ENCODE measurements at regions not wholly inside any gene's neighbourhood (a gene's known extent, or its start where the extent isn't known, plus 50 kb on each side); places are given as distances from the start of the nearest gene placed in this dataset.

- TF ChIP-seq CSDC2 (CRISPR knock-in tag; IDR thresholded peaks at IDR 0.05) (no peak), TCF4 (CRISPR knock-in tag; IDR thresholded peaks at IDR 0.05; ENCODE audit: borderline replicate concordance) (no peak), RARB (CRISPR knock-in tag; IDR thresholded peaks at IDR 0.05) (no peak)
Measured at GRCh38 chr5:103840600-103840999, 278.0 kb upstream of the NUDT12 start (continued).

DNA sequence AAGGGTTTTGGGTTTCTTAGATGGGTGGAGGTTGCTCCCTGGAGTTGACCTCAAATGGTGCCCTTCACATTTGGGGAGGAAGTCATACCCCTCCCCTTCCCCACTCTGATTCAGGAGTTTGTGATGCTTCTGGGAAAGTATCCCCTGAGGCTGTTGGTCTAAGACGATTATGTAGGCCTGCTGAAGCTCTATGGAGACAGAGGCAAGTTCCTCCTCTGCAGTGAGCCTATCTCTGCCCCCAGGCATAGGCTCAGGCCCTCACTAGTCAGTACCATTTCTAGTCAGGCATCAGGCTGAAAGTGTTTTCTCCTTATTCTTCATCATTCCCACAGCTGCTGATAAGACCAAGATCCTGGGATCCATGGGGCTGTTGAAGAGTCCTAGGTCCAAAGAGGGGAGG, 271.6 kb upstream of the NUDT12 start:
- no peak for ATAC-seq
- TF ChIP-seq POU6F1 (CRISPR knock-in tag; IDR thresholded peaks at IDR 0.05; ENCODE audit: borderline replicate concordance, low read depth) (no peak), PATZ1 (CRISPR knock-in tag; IDR thresholded peaks at IDR 0.05; ENCODE audit: borderline replicate concordance) (no peak), ZFP3 (CRISPR knock-in tag; IDR thresholded peaks at IDR 0.05) (no peak), ZNF70 (CRISPR knock-in tag; IDR thresholded peaks at IDR 0.05) (no peak), ZFP30 (CRISPR knock-in tag; IDR thresholded peaks at IDR 0.05) (no peak), TSHZ2 (CRISPR knock-in tag; IDR thresholded peaks at IDR 0.05) (no peak), SNAI2 (CRISPR knock-in tag; IDR thresholded peaks at IDR 0.05) (no peak), OSR1 (CRISPR knock-in tag; IDR thresholded peaks at IDR 0.05) (no peak), RARB (CRISPR knock-in tag; IDR thresholded peaks at IDR 0.05) (no peak), GLIS3 (CRISPR knock-in tag; IDR thresholded peaks at IDR 0.05) (no peak)
- TF ChIP-seq, protein P1, sequence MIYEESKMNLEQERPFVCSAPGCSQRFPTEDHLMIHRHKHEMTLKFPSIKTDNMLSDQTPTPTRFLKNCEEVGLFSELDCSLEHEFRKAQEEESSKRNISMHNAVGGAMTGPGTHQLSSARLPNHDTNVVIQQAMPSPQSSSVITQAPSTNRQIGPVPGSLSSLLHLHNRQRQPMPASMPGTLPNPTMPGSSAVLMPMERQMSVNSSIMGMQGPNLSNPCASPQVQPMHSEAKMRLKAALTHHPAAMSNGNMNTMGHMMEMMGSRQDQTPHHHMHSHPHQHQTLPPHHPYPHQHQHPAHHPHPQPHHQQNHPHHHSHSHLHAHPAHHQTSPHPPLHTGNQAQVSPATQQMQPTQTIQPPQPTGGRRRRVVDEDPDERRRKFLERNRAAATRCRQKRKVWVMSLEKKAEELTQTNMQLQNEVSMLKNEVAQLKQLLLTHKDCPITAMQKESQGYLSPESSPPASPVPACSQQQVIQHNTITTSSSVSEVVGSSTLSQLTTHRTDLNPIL (CRISPR knock-in tag; IDR thresholded peaks at IDR 0.05; ENCODE audit: low read depth): no peak
- TF ChIP-seq, protein P2, sequence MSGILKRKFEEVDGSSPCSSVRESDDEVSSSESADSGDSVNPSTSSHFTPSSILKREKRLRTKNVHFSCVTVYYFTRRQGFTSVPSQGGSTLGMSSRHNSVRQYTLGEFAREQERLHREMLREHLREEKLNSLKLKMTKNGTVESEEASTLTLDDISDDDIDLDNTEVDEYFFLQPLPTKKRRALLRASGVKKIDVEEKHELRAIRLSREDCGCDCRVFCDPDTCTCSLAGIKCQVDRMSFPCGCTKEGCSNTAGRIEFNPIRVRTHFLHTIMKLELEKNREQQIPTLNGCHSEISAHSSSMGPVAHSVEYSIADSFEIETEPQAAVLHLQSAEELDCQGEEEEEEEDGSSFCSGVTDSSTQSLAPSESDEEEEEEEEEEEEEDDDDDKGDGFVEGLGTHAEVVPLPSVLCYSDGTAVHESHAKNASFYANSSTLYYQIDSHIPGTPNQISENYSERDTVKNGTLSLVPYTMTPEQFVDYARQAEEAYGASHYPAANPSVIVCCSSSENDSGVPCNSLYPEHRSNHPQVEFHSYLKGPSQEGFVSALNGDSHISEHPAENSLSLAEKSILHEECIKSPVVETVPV (CRISPR knock-in tag; IDR thresholded peaks at IDR 0.05): no peak

DNA sequence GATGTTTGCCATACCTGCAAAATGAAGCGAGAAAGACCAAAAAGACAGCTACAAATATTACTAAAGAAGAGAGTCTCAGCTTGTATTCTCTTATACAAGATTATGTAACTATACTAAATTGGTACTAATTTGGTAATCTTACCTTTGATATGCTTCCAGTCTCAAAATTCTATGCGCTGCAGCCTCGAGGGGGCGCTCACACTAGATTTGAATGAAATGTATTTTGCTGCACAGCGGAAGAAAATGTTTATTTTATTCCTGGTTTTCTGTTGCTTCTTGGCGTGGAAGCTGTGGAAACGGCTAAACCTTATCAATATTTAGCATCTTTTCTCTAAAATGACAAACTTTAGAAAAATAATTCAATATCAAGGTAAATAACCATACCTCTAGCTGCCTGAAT, 267.0 kb upstream of the NUDT12 start:
- no peak for ATAC-seq
- TF ChIP-seq PATZ1 (CRISPR knock-in tag; IDR thresholded peaks at IDR 0.05; ENCODE audit: borderline replicate concordance) (no peak), GLIS3 (CRISPR knock-in tag; IDR thresholded peaks at IDR 0.05) (no peak), ZNF70 (CRISPR knock-in tag; IDR thresholded peaks at IDR 0.05) (no peak), RARB (CRISPR knock-in tag; IDR thresholded peaks at IDR 0.05) (no peak), ZFP30 (CRISPR knock-in tag; IDR thresholded peaks at IDR 0.05) (no peak), ZC3H10 (CRISPR knock-in tag; IDR thresholded peaks at IDR 0.05) (no peak), SNAI2 (CRISPR knock-in tag; IDR thresholded peaks at IDR 0.05) (no peak), ESRRG (CRISPR knock-in tag; IDR thresholded peaks at IDR 0.05) (no peak), ARNTL (CRISPR knock-in tag; IDR thresholded peaks at IDR 0.05; ENCODE audit: borderline replicate concordance, low read depth) (no peak)
- TF ChIP-seq, protein P1 (CRISPR knock-in tag; IDR thresholded peaks at IDR 0.05; ENCODE audit: low read depth): no peak
